GM12878 (cell line): ENCODE measurements at regions not wholly inside any gene's neighbourhood (a gene's known extent, or its start where the extent isn't known, plus 50 kb on each side); places are given as distances from the start of the nearest gene placed in this dataset.

Source experiments
- ATAC-seq: fragments of 200-7000 bp; cut with Tn5 transposase; 3 replicates; pipeline ENCODE4 v1.9.1; 2020; ENCODE audit warnings: mild to moderate bottlenecking, moderate library complexity
- BruUV-seq: library from RNA; stranded (reverse); fragments of 400-500 nt; replicated peaks from 2 replicates; lab custom pipeline; 2021; lab: Mats Ljungman, UMichigan
- CTCF ChIA-PET: fragments of 300-600 bp; sonication (Branson Sonifier 250); formaldehyde crosslinking; extraction: SDS; loops from one replicate; lab custom pipeline; 2021; ENCODE audit warnings: inconsistent platforms; lab: Yijun Ruan, JAX
- POLR2A ChIA-PET: fragments of 350-600 bp; formaldehyde crosslinking; extraction: SDS; loops from one replicate; lab custom pipeline; 2021; ENCODE audit warnings: inconsistent platforms; lab: Charles Lee
- RAD21 ChIA-PET: fragments of 300-600 bp; sonication (Branson Sonifier 250); formaldehyde crosslinking; loops from one replicate; lab custom pipeline; 2023; ENCODE audit warnings: antibody characterized with exemption; ENCODE audit not compliant: unreplicated experiment; lab: Charles Lee
- SMC1A ChIA-PET: fragments of 300-600 bp; sonication (Branson Sonifier 250); formaldehyde crosslinking; loops from one replicate; lab custom pipeline; 2023; ENCODE audit not compliant: unreplicated experiment, uncharacterized antibody; lab: Charles Lee
- DNase-seq: peaks from one replicate; pipeline ENCODE4 v3.0.0-alpha.2; 2011; ENCODE audit warnings: low read depth, low spot score
- FAIRE-seq: peaks from 3 replicates; lab custom pipeline; 2011; peaks lifted over from hg19 to GRCh38; lab: Jason Lieb, UNC
- H2AFZ ChIP-seq: 2 replicates; pipeline ENCODE4 v1.6.0; 2011; ENCODE audit warnings: low read depth, low read length, control low read depth; ENCODE audit not compliant: control insufficient read depth
- H3K27ac ChIP-seq: 2 replicates; pipeline ENCODE4 v1.5.1; 2011; ENCODE audit warnings: control low read depth; ENCODE audit not compliant: control insufficient read depth, insufficient read depth
- H3K27me3 ChIP-seq, 2 experiments: replicated peaks in 1 of 2; 2 replicates each; pipeline versions ENCODE4 v1.6.0 to v1.6.1; 2011; ENCODE audit warnings: low read length in 1 of 2; ENCODE audit not compliant: control insufficient read depth in 2 of 2, insufficient read depth in 2 of 2
- H3K36me3 ChIP-seq, 2 experiments: 2 replicates each; pipeline ENCODE4 v1.5.1; 2011; ENCODE audit warnings: low read length in 1 of 2; ENCODE audit not compliant: control insufficient read depth in 2 of 2, insufficient read depth in 2 of 2
- H3K4me1 ChIP-seq: 2 replicates; pipeline ENCODE4 v1.6.1; 2011; ENCODE audit warnings: mild to moderate bottlenecking, low read length, moderate library complexity, mixed read lengths; ENCODE audit not compliant: control insufficient read depth, insufficient read depth
- H3K4me2 ChIP-seq: 2 replicates; pipeline ENCODE4 v1.6.0; 2011; ENCODE audit warnings: control low read depth; ENCODE audit not compliant: control insufficient read depth, insufficient read depth
- H3K4me3 ChIP-seq: fragments of 200-600 bp; sonication (generic); 2 replicates; pipeline ENCODE4 v1.5.1; 2016
- H3K79me2 ChIP-seq: 2 replicates; pipeline ENCODE4 v1.6.0; 2011; ENCODE audit warnings: low read length; ENCODE audit not compliant: control insufficient read depth, insufficient read depth
- H3K9ac ChIP-seq: 2 replicates; pipeline ENCODE4 v1.8.0; 2011; ENCODE audit warnings: low read length, control low read depth, mixed read lengths; ENCODE audit not compliant: control insufficient read depth, insufficient read depth
- H3K9me3 ChIP-seq: replicated peaks from 3 replicates; pipeline ENCODE4 v1.5.1; 2011; ENCODE audit warnings: mild to moderate bottlenecking, low read length; ENCODE audit not compliant: control insufficient read depth, insufficient read depth
- H4K20me1 ChIP-seq: 2 replicates; pipeline ENCODE4 v1.6.0; 2011; ENCODE audit not compliant: control insufficient read depth, insufficient read depth
- CREB1 ChIP-seq: IDR thresholded peaks from 2 replicates; pipeline ENCODE4 v1.6.1; 2012; ENCODE audit warnings: low read depth, mild to moderate bottlenecking, inconsistent platforms
- GABPA ChIP-seq: IDR thresholded peaks from 2 replicates; pipeline ENCODE4 v1.6.1; 2014; ENCODE audit warnings: antibody characterized with exemption, low read depth, mild to moderate bottlenecking, inconsistent platforms
- HDAC2 ChIP-seq: fragments of 200-600 bp; sonication (generic); IDR thresholded peaks from 2 replicates; pipeline ENCODE4 v1.6.1; 2017
- MLLT1 ChIP-seq: fragments of 450-650 bp; IDR thresholded peaks from 2 replicates; pipeline ENCODE4 v1.6.1; 2016; ENCODE audit warnings: mild to moderate bottlenecking
- USF2 ChIP-seq: IDR thresholded peaks from 2 replicates; pipeline ENCODE4 v1.6.1; 2011; ENCODE audit warnings: low read depth, low read length, improper control_type of control experiment, borderline replicate concordance
- ZNF592 ChIP-seq: fragments of 450-650 bp; IDR thresholded peaks from 2 replicates; pipeline ENCODE4 v1.6.1; 2017; ENCODE audit warnings: mild to moderate bottlenecking, moderate library complexity
- WGBS: methylation state at CpG from one replicate; pipeline ENCODE4 v1.1.6; 2016; ENCODE audit warnings: low lambda C conversion rate; ENCODE audit not compliant: insufficient replicate concordance, insufficient coverage; ENCODE audit errors: missing lambda C conversion rate; 5-methylcytosine and 5-hydroxymethylcytosine counted together
- in situ Hi-C: fragments of 300-500 bp; cut with MboI; formaldehyde crosslinking; loops from 9 replicates; pipeline ENCODE4 v1.14.3; 2018; ENCODE audit warnings: mixed read lengths
- intact Hi-C: fragments of 100-400 bp; cut with micrococcal nuclease; formaldehyde crosslinking; loops from one replicate; pipeline ENCODE4 v1.14.2; 2022; ENCODE audit not compliant: unreplicated experiment

GRCh38 chr3:135779590-135780235 is 185.8 kb upstream of the PPP2R3A start (continued):
- TF ChIP-seq USF2: no peak
- no peak for TF ChIP-seq GABPA
- TF ChIP-seq MLLT1: no peak
- TF ChIP-seq HDAC2: no peak

- H2AFZ ChIP-seq: no peak overlapping the region
- H3K36me3 ChIP-seq: no peaks in the 10 kb centered on the region
- WGBS: 14% methylated on average over 3 of the region's 3 CpGs
- ChIA-PET CTCF (no interaction called here), SMC1A (no interaction called here), POLR2A (no interaction called here), RAD21 (no interaction called here)
- H3K4me3 ChIP-seq: no peak overlapping the region
- DNase-seq: no peak
- TF ChIP-seq ZNF592 (no peak), CREB1 (no peak)
- intact Hi-C loops (no loop called here), in situ Hi-C loops (no loop called here)
- no peaks in the 10 kb centered on the region for H4K20me1 ChIP-seq
- no peaks in the 10 kb centered on the region for H3K79me2 ChIP-seq
- H3K27ac ChIP-seq: no peak overlapping the region
- H3K9ac ChIP-seq: no peak overlapping the region
- no TSS peak for BruUV-seq
- no peaks in the 10 kb centered on the region for H3K9me3 ChIP-seq
- FAIRE-seq: no peak
- ATAC-seq: no peak
- no peaks in the 10 kb centered on the region for H3K4me1 ChIP-seq
- no peak overlapping the region for H3K4me2 ChIP-seq
- H3K27me3 ChIP-seq: no peaks in the 10 kb centered on the region
Observed at GRCh38 chr3:135781026-135781815, 184.3 kb upstream of the PPP2R3A start.
